GM21717 (cell line): ENCODE measurements at regions not wholly inside any gene's neighbourhood (a gene's known extent, or its start where the extent isn't known, plus 50 kb on each side); places are given as distances from the start of the nearest gene placed in this dataset.

Experiments used
- ATAC-seq: cut with Tn5 transposase; IDR thresholded peaks from one replicate; pipeline ENCODE4 v1.9.1; 2021; ENCODE audit warnings: mild to moderate bottlenecking, moderate library complexity; ENCODE audit not compliant: unreplicated experiment

DNA sequence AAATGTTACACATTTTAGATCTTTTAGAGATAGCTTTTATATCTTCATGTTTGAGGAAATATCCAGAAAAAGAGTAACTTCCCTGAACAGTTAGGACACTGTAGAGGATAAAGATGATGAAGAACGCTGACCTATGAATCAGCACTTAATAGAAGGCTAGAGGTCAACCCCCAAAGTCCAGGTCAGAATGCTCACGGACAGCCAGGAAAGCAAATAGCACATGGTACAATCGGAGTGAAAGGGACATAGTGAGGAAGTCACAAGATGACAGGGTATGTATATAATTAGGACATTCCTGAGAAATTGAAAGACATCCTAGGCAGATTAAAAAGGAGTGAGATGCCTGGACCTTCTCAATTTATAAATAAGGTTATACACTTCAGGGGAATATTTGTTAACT, 55.1 kb upstream of the CNTNAP4 start:
- no peak for ATAC-seq

DNA sequence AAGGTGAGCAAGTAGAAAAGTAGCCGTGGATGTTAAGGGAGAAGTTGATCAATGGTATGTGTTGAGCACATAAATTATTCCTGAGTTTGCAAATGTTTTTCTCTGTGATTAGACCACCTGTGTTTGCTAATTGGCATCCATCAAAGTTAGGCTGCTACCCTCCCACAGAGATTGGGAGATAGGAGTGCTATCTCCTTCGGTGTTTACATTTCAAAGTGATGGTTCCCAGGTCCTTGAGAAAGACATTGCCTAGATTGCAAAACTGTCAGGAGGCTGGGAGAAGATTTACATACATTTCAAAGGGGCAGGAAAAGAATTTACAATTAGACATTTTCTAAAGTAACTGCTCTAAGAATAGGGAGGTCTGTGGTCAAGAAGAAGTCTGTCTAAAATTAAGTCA, 54.3 kb upstream of the CNTNAP4 start:
- ATAC-seq, result no peak

DNA sequence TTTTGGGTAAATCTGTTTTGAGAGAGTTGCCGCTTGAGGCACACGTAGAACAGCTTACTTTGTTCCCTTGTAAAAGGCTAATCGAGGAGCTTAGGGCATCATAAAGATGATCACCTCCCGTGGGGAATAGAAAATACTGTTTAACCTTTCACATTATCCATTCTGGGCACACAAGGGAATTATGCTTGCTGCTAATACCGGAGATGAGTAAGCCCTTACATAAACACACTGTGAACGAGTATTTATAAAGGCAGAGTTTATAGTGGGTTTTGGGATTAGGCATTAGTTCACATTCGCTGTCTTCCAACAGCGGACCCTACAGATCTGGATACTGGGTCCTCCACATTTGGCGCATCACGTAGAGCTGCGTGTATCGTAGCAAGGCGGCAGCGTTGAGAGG, 51.2 kb upstream of the CNTNAP4 start:
- no peak for ATAC-seq

GRCh38 chr16:76226481-76226880, 50.7 kb upstream of the CNTNAP4 start:
- ATAC-seq, result no peak
